Kidney (tissue), 13 donors: ENCODE measurements at regions not wholly inside any gene's neighbourhood (a gene's known extent, or its start where the extent isn't known, plus 50 kb on each side); places are given as distances from the start of the nearest gene placed in this dataset.

Source experiments
- DNase-seq, 5 donors: peaks; one replicate each; pipeline ENCODE4 v3.0.0-alpha.2; 2013 to 2020
- FAIRE-seq: peaks from 2 replicates; lab custom pipeline; 2012; peaks lifted over from hg19 to GRCh38; lab: Jason Lieb, UNC
- H3K27ac ChIP-seq, 2 donors: one replicate each; pipeline ENCODE4 v1.7.0; 2013; ENCODE audit warnings: low read depth in 2 of 2, low read length in 2 of 2, inconsistent platforms in 1 of 2
- H3K27me3 ChIP-seq: one replicate; pipeline ENCODE4 v1.7.1; 2013; ENCODE audit warnings: low read length, inconsistent platforms; ENCODE audit not compliant: control insufficient read depth, insufficient read depth
- H3K36me3 ChIP-seq, 3 donors: one replicate each; pipeline versions ENCODE4 v1.7.0 to v1.7.1; 2013; ENCODE audit warnings: low read length in 3 of 3, control low read depth in 1 of 3, inconsistent platforms in 1 of 3; ENCODE audit not compliant: insufficient read depth in 3 of 3, control insufficient read depth in 2 of 3
- H3K4me1 ChIP-seq, 3 donors: one replicate each; pipeline versions ENCODE4 v1.7.0 to v1.7.1; 2013; ENCODE audit warnings: low read length in 3 of 3, inconsistent platforms in 1 of 3, low read depth in 1 of 3; ENCODE audit not compliant: control insufficient read depth in 2 of 3, insufficient read depth in 2 of 3
- H3K4me3 ChIP-seq, 3 donors: one replicate each; pipeline versions ENCODE4 v1.7.0 to v1.8.1; 2013; ENCODE audit warnings: low read length in 3 of 3, control low read depth in 1 of 3, inconsistent platforms in 1 of 3
- H3K9ac ChIP-seq, 3 donors: one replicate each; pipeline versions ENCODE4 v1.7.0 to v1.7.1; 2013; ENCODE audit warnings: low read length in 3 of 3, control low read depth in 1 of 3, inconsistent platforms in 1 of 3
- H3K9me3 ChIP-seq, 3 donors: one replicate each; pipeline versions ENCODE4 v1.7.0 to v1.7.1; 2013; ENCODE audit warnings: low read length in 3 of 3, control low read depth in 1 of 3, inconsistent platforms in 1 of 3; ENCODE audit not compliant: control insufficient read depth in 2 of 3, insufficient read depth in 1 of 3
- CTCF ChIP-seq: IDR thresholded peaks from 3 replicates; pipeline ENCODE4 v1.5.1; 2012; ENCODE audit warnings: mild to moderate bottlenecking, moderate library complexity, borderline replicate concordance; ENCODE audit not compliant: insufficient read depth; ENCODE audit errors: extremely low read depth
- intact Hi-C: fragments of 100-400 bp; cut with DNase I; formaldehyde crosslinking; loops from one replicate; pipeline ENCODE4 v1.11.1; 2022
- donor health status: control.
- donor health status: control.
- donor health status: control.
- donor health status: control.
- donor health status: control.
- donor health status: DM: yes; HTN: yes; CAD: no.
- donor health status: Normal renal cell carcinoma (clear cell type).

GRCh38 chr12:4112734-4113325, 160.7 kb upstream of the CCND2 start:
- no peaks in the 10 kb centered on the region for H3K27me3 ChIP-seq
- TF ChIP-seq CTCF, result no peak
- no peaks in the 10 kb centered on the region for H3K9me3 ChIP-seq
- H3K4me3 ChIP-seq, result no peak overlapping the region
- no peak for FAIRE-seq
- no peaks in the 10 kb centered on the region for H3K36me3 ChIP-seq
- no peak overlapping the region for H3K27ac ChIP-seq
- DNase-seq, result peak in 1 of 5 donors; percentile 76
- intact Hi-C loops, result no loop called here
- no peak overlapping the region for H3K9ac ChIP-seq
- H3K4me1 ChIP-seq, result peaks cover 0 to 5% (median 0%) of the 10 kb centered on the region in 3 donors

GRCh38 chr12:4112290-4112689, 161.3 kb upstream of the CCND2 start:
- Histone ChIP-seq H3K36me3 (no peaks in the 10 kb centered on the region), H3K9ac (no peak overlapping the region), H3K9me3 (no peaks in the 10 kb centered on the region), H3K27me3 (no peaks in the 10 kb centered on the region), H3K27ac (no peak overlapping the region), H3K4me1 (peaks cover 0 to 2% (median 0%) of the 10 kb centered on the region in 3 donors), H3K4me3 (no peak overlapping the region)
- no peak for TF ChIP-seq CTCF
- intact Hi-C loops, result no loop called here
- DNase-seq, result no peak
- FAIRE-seq, result no peak

- no peak for FAIRE-seq
- no peak for TF ChIP-seq CTCF
- intact Hi-C loops, result no loop called here
Measured at GRCh38 chr12:4111010-4111409, 162.6 kb upstream of the CCND2 start.

GRCh38 chr12:4109826-4110225, 163.7 kb upstream of the CCND2 start:
- FAIRE-seq (no peak), DNase-seq (peak in 1 of 5 donors; percentile 18)
- H3K36me3 ChIP-seq, result no peaks in the 10 kb centered on the region
- no peak overlapping the region for H3K4me3 ChIP-seq
- H3K9me3 ChIP-seq, result no peaks in the 10 kb centered on the region
- TF ChIP-seq CTCF, result no peak
- no peak overlapping the region for H3K9ac ChIP-seq
- intact Hi-C loops, result no loop called here
- H3K27ac ChIP-seq, result no peak overlapping the region
- H3K4me1 ChIP-seq, result no peaks in the 10 kb centered on the region
- no peaks in the 10 kb centered on the region for H3K27me3 ChIP-seq

More at GRCh38 chr12:4111010-4111409, 162.6 kb upstream of the CCND2 start:
- Histone ChIP-seq H3K9me3 (no peaks in the 10 kb centered on the region), H3K9ac (no peak overlapping the region), H3K4me3 (no peak overlapping the region), H3K4me1 (no peaks in the 10 kb centered on the region), H3K36me3 (no peaks in the 10 kb centered on the region), H3K27ac (no peak overlapping the region), H3K27me3 (no peaks in the 10 kb centered on the region)
- DNase-seq, result peak in 1 of 5 donors; percentile 12
